HEK293 (cell line): ENCODE measurements at regions not wholly inside any gene's neighbourhood (a gene's known extent, or its start where the extent isn't known, plus 50 kb on each side); places are given as distances from the start of the nearest gene placed in this dataset.

Experiments
- CTCF ChIA-PET: fragments of 350-600 bp; formaldehyde crosslinking; extraction: SDS; loops from one replicate; lab custom pipeline; 2021; ENCODE audit warnings: antibody characterized with exemption; lab: Yijun Ruan, JAX
- POLR2A ChIA-PET: fragments of 300-600 bp; formaldehyde crosslinking; extraction: SDS; loops from one replicate; lab custom pipeline; 2020; ENCODE audit warnings: antibody characterized with exemption, inconsistent platforms; lab: Yijun Ruan, JAX
- H3K27ac ChIP-seq: fragments of 200-500 bp; sonication (Bioruptor generic); 2 replicates; pipeline ENCODE4 v1.5.1; 2014; ENCODE audit warnings: low read depth, low read length, control low read depth, inconsistent platforms; ENCODE audit errors: extremely low read depth
- H3K36me3 ChIP-seq, 2 experiments: fragments of 200-500 bp in 1 of 2; sonication (Bioruptor generic) in 1 of 2; 1 replicate in 1 of 2; 2 replicates in 1 of 2; pipeline ENCODE4 v1.5.1; 2014 to 2017; ENCODE audit warnings: inconsistent platforms in 2 of 2, low read length in 2 of 2; ENCODE audit not compliant: control insufficient read depth in 2 of 2, insufficient read depth in 1 of 2
- H3K4me1 ChIP-seq: fragments of 200-500 bp; sonication (Bioruptor generic); 2 replicates; pipeline ENCODE4 v1.5.1; 2014; ENCODE audit warnings: mild to moderate bottlenecking, low read length, inconsistent platforms; ENCODE audit not compliant: control insufficient read depth, insufficient read depth
- H3K4me3 ChIP-seq: 2 replicates; pipeline ENCODE4 v1.5.1; 2011; ENCODE audit warnings: low read depth, mild to moderate bottlenecking, control low read depth, low read length, moderate library complexity
- H3K9me3 ChIP-seq: fragments of 200-500 bp; sonication (Bioruptor generic); 2 replicates; pipeline ENCODE4 v1.5.1; 2014; ENCODE audit warnings: low read depth, low read length, inconsistent platforms; ENCODE audit not compliant: control insufficient read depth, insufficient read depth
- EGR2 ChIP-seq: fragments of 450-650 bp; formaldehyde crosslinking; IDR thresholded peaks from 2 replicates; pipeline ENCODE4 v1.5.1; 2016; ENCODE audit warnings: low read depth, missing biosample characterization, missing genetic modification characterization
- GLI2 ChIP-seq: fragments of 450-650 bp; formaldehyde crosslinking; IDR thresholded peaks from 2 replicates; pipeline ENCODE4; 2017; ENCODE audit warnings: missing biosample characterization, missing genetic modification characterization, low read depth, borderline replicate concordance
- OSR2 ChIP-seq: fragments of 450-650 bp; formaldehyde crosslinking; IDR thresholded peaks from 2 replicates; pipeline ENCODE4 v1.5.1; 2016; ENCODE audit warnings: missing biosample characterization, missing genetic modification characterization
- SETDB1 ChIP-seq: IDR thresholded peaks from one replicate; pipeline ENCODE4 v1.6.1; 2017; ENCODE audit warnings: mild to moderate bottlenecking, low read length, moderate library complexity, mixed read lengths; ENCODE audit not compliant: insufficient read length
- ZBTB20 ChIP-seq: fragments of 450-650 bp; formaldehyde crosslinking; IDR thresholded peaks from 2 replicates; pipeline ENCODE4 v1.5.1; 2016; ENCODE audit warnings: missing biosample characterization, missing genetic modification characterization
- ZEB2 ChIP-seq: fragments of 450-650 bp; formaldehyde crosslinking; IDR thresholded peaks from 2 replicates; pipeline ENCODE4 v1.5.1; 2016; ENCODE audit warnings: missing biosample characterization, missing genetic modification characterization
- ZFHX2 ChIP-seq: fragments of 450-650 bp; formaldehyde crosslinking; conservative IDR thresholded peaks from 2 replicates; pipeline ENCODE4 v1.5.1; 2016; ENCODE audit warnings: missing biosample characterization, missing genetic modification characterization
- ZFP3 ChIP-seq: fragments of 450-650 bp; formaldehyde crosslinking; IDR thresholded peaks from 2 replicates; pipeline ENCODE4 v1.5.1; 2016; ENCODE audit warnings: low read depth, missing biosample characterization, missing genetic modification characterization
- ZNF10 ChIP-seq: fragments of 450-650 bp; formaldehyde crosslinking; IDR thresholded peaks from 2 replicates; pipeline ENCODE4 v1.5.1; 2017; ENCODE audit warnings: missing biosample characterization, missing genetic modification characterization
- ZNF121 ChIP-seq: fragments of 450-650 bp; formaldehyde crosslinking; IDR thresholded peaks from 2 replicates; pipeline ENCODE4 v1.5.1; 2016; ENCODE audit warnings: missing biosample characterization, missing genetic modification characterization
- ZNF132 ChIP-seq: fragments of 450-650 bp; formaldehyde crosslinking; IDR thresholded peaks from 2 replicates; pipeline ENCODE4 v1.5.1; 2017; ENCODE audit warnings: missing biosample characterization, missing genetic modification characterization, borderline replicate concordance
- ZNF221 ChIP-seq: fragments of 450-650 bp; formaldehyde crosslinking; IDR thresholded peaks from 2 replicates; pipeline ENCODE4 v1.5.1; 2017; ENCODE audit warnings: missing biosample characterization, missing genetic modification characterization, borderline replicate concordance
- ZNF223 ChIP-seq: fragments of 450-650 bp; formaldehyde crosslinking; IDR thresholded peaks from 2 replicates; pipeline ENCODE4 v1.5.1; 2016; ENCODE audit warnings: missing biosample characterization, missing genetic modification characterization
- ZNF23 ChIP-seq: fragments of 450-650 bp; formaldehyde crosslinking; IDR thresholded peaks from 2 replicates; pipeline ENCODE4 v1.5.1; 2016; ENCODE audit warnings: missing biosample characterization, missing genetic modification characterization, borderline replicate concordance
- ZNF239 ChIP-seq: fragments of 450-650 bp; formaldehyde crosslinking; IDR thresholded peaks from 2 replicates; pipeline ENCODE4 v1.5.1; 2016; ENCODE audit warnings: missing biosample characterization, missing genetic modification characterization
- ZNF280C ChIP-seq: fragments of 450-650 bp; formaldehyde crosslinking; IDR thresholded peaks from 2 replicates; pipeline ENCODE4 v1.5.1; 2016; ENCODE audit warnings: missing biosample characterization, missing genetic modification characterization
- ZNF354C ChIP-seq: fragments of 450-650 bp; formaldehyde crosslinking; IDR thresholded peaks from 2 replicates; pipeline ENCODE4 v1.5.1; 2016; ENCODE audit warnings: missing biosample characterization, missing genetic modification characterization, low read depth, borderline replicate concordance
- ZNF366 ChIP-seq: fragments of 450-650 bp; formaldehyde crosslinking; conservative IDR thresholded peaks from 2 replicates; pipeline ENCODE4 v1.5.1; 2016; ENCODE audit warnings: missing biosample characterization, missing genetic modification characterization
- ZNF501 ChIP-seq: fragments of 450-650 bp; formaldehyde crosslinking; IDR thresholded peaks from 2 replicates; pipeline ENCODE4 v1.5.1; 2016; ENCODE audit warnings: missing biosample characterization, missing genetic modification characterization
- ZNF513 ChIP-seq: fragments of 450-650 bp; IDR thresholded peaks from 2 replicates; pipeline ENCODE4 v1.5.1; 2018; ENCODE audit warnings: missing biosample characterization, missing genetic modification characterization
- ZNF621 ChIP-seq: fragments of 450-650 bp; formaldehyde crosslinking; IDR thresholded peaks from 2 replicates; pipeline ENCODE4 v1.5.1; 2017; ENCODE audit warnings: missing biosample characterization, missing genetic modification characterization
- ZNF677 ChIP-seq: fragments of 450-650 bp; IDR thresholded peaks from 2 replicates; pipeline ENCODE4 v1.5.0; 2018; ENCODE audit warnings: missing biosample characterization, mild to moderate bottlenecking, missing genetic modification characterization, moderate library complexity
- ZNF707 ChIP-seq: fragments of 450-650 bp; formaldehyde crosslinking; IDR thresholded peaks from 2 replicates; pipeline ENCODE4 v1.5.1; 2016; ENCODE audit warnings: missing biosample characterization, missing genetic modification characterization
- TF ChIP-seq, protein P1 (sequence below): fragments of 450-650 bp; formaldehyde crosslinking; IDR thresholded peaks from 2 replicates; pipeline ENCODE4 v1.5.1; 2016; ENCODE audit warnings: missing biosample characterization, missing genetic modification characterization, borderline replicate concordance

GRCh38 chr6:40295251-40295950 lies 291.8 kb downstream of the LRFN2 start:
- no peak for TF ChIP-seq ZNF23 (tag by site-specific recombination)
- no peak for TF ChIP-seq OSR2 (tag by site-specific recombination)
- peak; percentile 75 for TF ChIP-seq ZFHX2
- no peak for TF ChIP-seq ZNF621 (tag by site-specific recombination)
- no peak for TF ChIP-seq ZNF223
- no peak for TF ChIP-seq ZNF221
- TF ChIP-seq SETDB1 = peak; percentile 35
- TF ChIP-seq EGR2 (tag by site-specific recombination) = peak; percentile 61; the same call in 1 of the 2 replicates
- TF ChIP-seq ZEB2 (tag by site-specific recombination) = no peak
- Histone ChIP-seq H3K9me3 (no peaks in the 10 kb centered on the region), H3K4me3 (no peak overlapping the region), H3K4me1 (no peaks in the 10 kb centered on the region), H3K27ac (no peak overlapping the region), H3K36me3 (no peaks in the 10 kb centered on the region)
- ChIA-PET POLR2A (no interaction called here), CTCF (no interaction called here)

- ChIA-PET CTCF (no interaction called here), POLR2A (no interaction called here)
- no peaks in the 10 kb centered on the region for H3K4me1 ChIP-seq
- no peak overlapping the region for H3K4me3 ChIP-seq
- TF ChIP-seq ZNF280C (no peak), GLI2 (tag by site-specific recombination) (no peak), ZNF501 (no peak), ZNF707 (no peak), ZFP3 (tag by site-specific recombination) (no peak), ZNF677 (tag by site-specific recombination) (no peak), ZNF10 (no peak), ZNF223 (no peak), ZNF366 (tag by site-specific recombination) (no peak), ZNF132 (tag by site-specific recombination) (no peak), ZNF513 (no peak), ZNF121 (tag by site-specific recombination) (no peak), ZNF239 (no peak), ZNF354C (tag by site-specific recombination) (no peak), ZBTB20 (no peak)
- TF ChIP-seq, protein P1, sequence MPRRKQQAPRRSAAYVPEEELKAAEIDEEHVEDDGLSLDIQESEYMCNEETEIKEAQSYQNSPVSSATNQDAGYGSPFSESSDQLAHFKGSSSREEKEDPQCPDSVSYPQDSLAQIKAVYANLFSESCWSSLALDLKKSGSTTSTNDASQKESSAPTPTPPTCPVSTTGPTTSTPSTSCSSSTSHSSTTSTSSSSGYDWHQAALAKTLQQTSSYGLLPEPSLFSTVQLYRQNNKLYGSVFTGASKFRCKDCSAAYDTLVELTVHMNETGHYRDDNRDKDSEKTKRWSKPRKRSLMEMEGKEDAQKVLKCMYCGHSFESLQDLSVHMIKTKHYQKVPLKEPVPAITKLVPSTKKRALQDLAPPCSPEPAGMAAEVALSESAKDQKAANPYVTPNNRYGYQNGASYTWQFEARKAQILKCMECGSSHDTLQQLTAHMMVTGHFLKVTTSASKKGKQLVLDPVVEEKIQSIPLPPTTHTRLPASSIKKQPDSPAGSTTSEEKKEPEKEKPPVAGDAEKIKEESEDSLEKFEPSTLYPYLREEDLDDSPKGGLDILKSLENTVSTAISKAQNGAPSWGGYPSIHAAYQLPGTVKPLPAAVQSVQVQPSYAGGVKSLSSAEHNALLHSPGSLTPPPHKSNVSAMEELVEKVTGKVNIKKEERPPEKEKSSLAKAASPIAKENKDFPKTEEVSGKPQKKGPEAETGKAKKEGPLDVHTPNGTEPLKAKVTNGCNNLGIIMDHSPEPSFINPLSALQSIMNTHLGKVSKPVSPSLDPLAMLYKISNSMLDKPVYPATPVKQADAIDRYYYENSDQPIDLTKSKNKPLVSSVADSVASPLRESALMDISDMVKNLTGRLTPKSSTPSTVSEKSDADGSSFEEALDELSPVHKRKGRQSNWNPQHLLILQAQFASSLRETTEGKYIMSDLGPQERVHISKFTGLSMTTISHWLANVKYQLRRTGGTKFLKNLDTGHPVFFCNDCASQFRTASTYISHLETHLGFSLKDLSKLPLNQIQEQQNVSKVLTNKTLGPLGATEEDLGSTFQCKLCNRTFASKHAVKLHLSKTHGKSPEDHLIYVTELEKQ (tag by site-specific recombination) = no peak
- no peaks in the 10 kb centered on the region for H3K9me3 ChIP-seq
- no peaks in the 10 kb centered on the region for H3K36me3 ChIP-seq
- H3K27ac ChIP-seq = no peak overlapping the region
Measured at GRCh38 chr6:40293460-40294185, 293.5 kb downstream of the LRFN2 start.
